H9 (cell line): ENCODE measurements at regions not wholly inside any gene's neighbourhood (a gene's known extent, or its start where the extent isn't known, plus 50 kb on each side); places are given as distances from the start of the nearest gene placed in this dataset.

Experiments
- DNase-seq: peaks from one replicate; pipeline ENCODE4 v3.0.0-alpha.2; 2017
- H2AFZ ChIP-seq: one replicate; pipeline ENCODE4 v1.6.1; 2013; ENCODE audit warnings: mild to moderate bottlenecking, low read length, control low read depth, moderate library complexity
- H2AK5ac ChIP-seq: 2 replicates; pipeline ENCODE4 v1.6.1; 2013; ENCODE audit warnings: low read length, control low read depth, mixed read lengths; ENCODE audit not compliant: insufficient read length
- H2BK120ac ChIP-seq: one replicate; pipeline ENCODE4 v1.6.1; 2013; ENCODE audit warnings: low read depth, mild to moderate bottlenecking, low read length, control low read depth, inconsistent platforms; ENCODE audit not compliant: poor library complexity, severe bottlenecking
- H2BK12ac ChIP-seq: 2 replicates; pipeline ENCODE4 v1.6.1; 2013; ENCODE audit warnings: low read length, control low read depth, mixed read lengths, low read depth; ENCODE audit not compliant: insufficient read length
- H2BK15ac ChIP-seq: 2 replicates; pipeline ENCODE4 v1.6.1; 2013; ENCODE audit warnings: low read depth, low read length, control low read depth
- H2BK20ac ChIP-seq: one replicate; pipeline ENCODE4 v1.6.1; 2013; ENCODE audit warnings: low read depth, mild to moderate bottlenecking, low read length, control low read depth, inconsistent platforms; ENCODE audit not compliant: poor library complexity, severe bottlenecking
- H2BK5ac ChIP-seq: 2 replicates; pipeline ENCODE4 v1.6.1; 2013; ENCODE audit warnings: low read length, control low read depth, mixed read lengths; ENCODE audit not compliant: insufficient read length
- H3K14ac ChIP-seq: 2 replicates; pipeline ENCODE4 v1.6.1; 2013; ENCODE audit warnings: low read length, control low read depth; ENCODE audit not compliant: insufficient read depth
- H3K18ac ChIP-seq: 2 replicates; pipeline ENCODE4 v1.6.1; 2013; ENCODE audit warnings: low read depth, mild to moderate bottlenecking, mixed read lengths, low read length, control low read depth; ENCODE audit not compliant: insufficient read length
- H3K23ac ChIP-seq: 2 replicates; pipeline ENCODE4 v1.6.1; 2013; ENCODE audit warnings: low read length, control low read depth, mixed read lengths, low read depth; ENCODE audit not compliant: insufficient read length
- H3K23me2 ChIP-seq: 2 replicates; pipeline ENCODE4 v1.6.1; 2013; ENCODE audit warnings: low read depth, mild to moderate bottlenecking, mixed read lengths, low read length, control low read depth; ENCODE audit not compliant: insufficient read length, poor library complexity, severe bottlenecking
- H3K27ac ChIP-seq: 2 replicates; pipeline ENCODE4 v1.5.1; 2013; ENCODE audit warnings: low read length, control low read depth, mixed read lengths, low read depth; ENCODE audit not compliant: insufficient read length
- H3K27me3 ChIP-seq: 2 replicates; pipeline ENCODE4 v1.6.1; 2013; ENCODE audit warnings: low read length, control low read depth, inconsistent platforms; ENCODE audit not compliant: insufficient read depth
- H3K4ac ChIP-seq: 2 replicates; pipeline ENCODE4 v1.6.1; 2013; ENCODE audit warnings: low read depth, mild to moderate bottlenecking, control low read depth, inconsistent platforms, low read length, moderate library complexity
- H3K4me1 ChIP-seq: 2 replicates; pipeline ENCODE4 v1.6.1; 2013; ENCODE audit warnings: low read length, control low read depth, inconsistent platforms; ENCODE audit not compliant: insufficient read depth
- H3K4me2 ChIP-seq: 2 replicates; pipeline ENCODE4 v1.6.1; 2013; ENCODE audit warnings: low read length, control low read depth, mixed read lengths; ENCODE audit not compliant: insufficient read length, insufficient read depth
- H3K56ac ChIP-seq: 2 replicates; pipeline ENCODE4 v1.6.1; 2013; ENCODE audit warnings: low read depth, mild to moderate bottlenecking, mixed read lengths, low read length, control low read depth; ENCODE audit not compliant: insufficient read length
- H3K79me1 ChIP-seq: 2 replicates; pipeline ENCODE4 v1.6.1; 2013; ENCODE audit warnings: low read depth, mild to moderate bottlenecking, moderate library complexity, low read length, control low read depth, inconsistent platforms; ENCODE audit not compliant: insufficient read depth, poor library complexity, severe bottlenecking
- H3K79me2 ChIP-seq: 2 replicates; pipeline ENCODE4 v1.6.1; 2013; ENCODE audit warnings: low read length, control low read depth, inconsistent platforms; ENCODE audit not compliant: insufficient read depth
- H3K9ac ChIP-seq: 2 replicates; pipeline ENCODE4 v1.6.1; 2013; ENCODE audit warnings: low read length, control low read depth, mixed read lengths; ENCODE audit not compliant: insufficient read length; ENCODE audit errors: extremely low read depth
- H3K9me3 ChIP-seq: one replicate; pipeline ENCODE4 v1.6.1; 2013; ENCODE audit warnings: low read depth, low read length, inconsistent platforms; ENCODE audit not compliant: control insufficient read depth
- H3T11ph ChIP-seq: one replicate; pipeline ENCODE4 v1.6.1; 2013; ENCODE audit warnings: mild to moderate bottlenecking, low read length, control low read depth, inconsistent platforms
- H4K20me1 ChIP-seq: one replicate; pipeline ENCODE4 v1.6.1; 2013; ENCODE audit not compliant: control insufficient read depth, insufficient read length, insufficient read depth
- H4K5ac ChIP-seq: 2 replicates; pipeline ENCODE4 v1.6.1; 2013; ENCODE audit warnings: low read depth, mild to moderate bottlenecking, mixed read lengths, low read length, control low read depth; ENCODE audit not compliant: insufficient read length
- H4K8ac ChIP-seq: replicated peaks from 2 replicates; pipeline ENCODE4 v1.6.1; 2013; ENCODE audit warnings: low read length, control low read depth, mixed read lengths, low read depth; ENCODE audit not compliant: insufficient read length
- H4K91ac ChIP-seq: 2 replicates; pipeline ENCODE4 v1.6.1; 2013; ENCODE audit warnings: low read depth, mild to moderate bottlenecking, moderate library complexity, mixed read lengths, low read length, control low read depth; ENCODE audit not compliant: insufficient read length
- H3K27ac Mint-ChIP-seq, 3 experiments: 2 replicates in 2 of 3; 3 replicates in 1 of 3; pipeline ENCODE4 v1.8.0; 2020 to 2021; ENCODE audit warnings: mixed read lengths in 3 of 3, mild to moderate bottlenecking in 1 of 3, moderate library complexity in 1 of 3
- H3K27me3 Mint-ChIP-seq: 2 replicates; pipeline ENCODE4 v1.8.0; 2021; ENCODE audit warnings: low read depth, mild to moderate bottlenecking, moderate library complexity, mixed read lengths
- H3K36me3 Mint-ChIP-seq, 3 experiments: 2 replicates in 2 of 3; 3 replicates in 1 of 3; pipeline ENCODE4 v1.8.0; 2020 to 2021; ENCODE audit warnings: low read depth in 3 of 3, mixed read lengths in 3 of 3; ENCODE audit not compliant: insufficient read depth in 1 of 3
- H3K4me1 Mint-ChIP-seq, 2 experiments: 2 replicates each; pipeline ENCODE4 v1.8.0; 2020; ENCODE audit warnings: mixed read lengths in 2 of 2
- H3K4me3 Mint-ChIP-seq, 2 experiments: 2 replicates in 1 of 2; 3 replicates in 1 of 2; pipeline ENCODE4 v1.8.0; 2020 to 2021; ENCODE audit warnings: mild to moderate bottlenecking in 2 of 2, mixed read lengths in 2 of 2, moderate library complexity in 1 of 2
- H3K9me3 Mint-ChIP-seq, 2 experiments: 2 replicates in 1 of 2; 3 replicates in 1 of 2; pipeline ENCODE4 v1.8.0; 2020; ENCODE audit warnings: mild to moderate bottlenecking in 2 of 2, mixed read lengths in 2 of 2, moderate library complexity in 1 of 2
- WGBS: extraction: QIAGEN DNeasy Blood & Tissue Kit; methylation state at CpG from one replicate; pipeline ENCODE4 v1.1.7; 2013; ENCODE audit warnings: missing lambda C conversion rate, low lambda C conversion rate, mixed read lengths; ENCODE audit not compliant: insufficient read length; ENCODE audit errors: extremely low coverage; 5-methylcytosine and 5-hydroxymethylcytosine counted together
- TF ChIP-seq, protein P1 (sequence below): fragments of 200-600 bp; sonication (generic); conservative IDR thresholded peaks from 3 replicates; pipeline ENCODE4 v1.8.0; 2021; ENCODE audit warnings: antibody characterized with exemption, mild to moderate bottlenecking

DNA sequence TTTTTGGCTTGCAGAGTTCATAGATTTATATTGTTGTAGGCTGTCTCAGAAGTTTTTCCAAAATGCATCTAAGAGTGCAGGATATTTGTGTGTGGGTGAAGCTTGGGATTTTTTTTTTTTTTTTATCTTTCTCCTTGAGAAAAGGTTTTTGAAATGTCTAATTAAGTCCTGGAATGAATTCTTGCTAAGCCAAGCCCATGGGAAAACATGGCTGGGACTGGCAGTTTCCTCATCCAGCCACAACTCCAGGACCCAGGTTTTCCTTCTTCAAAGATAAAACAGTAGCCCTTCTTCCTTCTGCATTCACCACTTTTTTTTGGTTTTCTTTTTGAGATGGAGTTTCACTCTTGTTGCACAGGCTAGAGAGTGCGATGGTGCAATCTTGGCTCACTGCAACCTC, 242.5 kb upstream of the JAG1 start:
- H2AK5ac ChIP-seq: no peak overlapping the region
- TF ChIP-seq, protein P1, sequence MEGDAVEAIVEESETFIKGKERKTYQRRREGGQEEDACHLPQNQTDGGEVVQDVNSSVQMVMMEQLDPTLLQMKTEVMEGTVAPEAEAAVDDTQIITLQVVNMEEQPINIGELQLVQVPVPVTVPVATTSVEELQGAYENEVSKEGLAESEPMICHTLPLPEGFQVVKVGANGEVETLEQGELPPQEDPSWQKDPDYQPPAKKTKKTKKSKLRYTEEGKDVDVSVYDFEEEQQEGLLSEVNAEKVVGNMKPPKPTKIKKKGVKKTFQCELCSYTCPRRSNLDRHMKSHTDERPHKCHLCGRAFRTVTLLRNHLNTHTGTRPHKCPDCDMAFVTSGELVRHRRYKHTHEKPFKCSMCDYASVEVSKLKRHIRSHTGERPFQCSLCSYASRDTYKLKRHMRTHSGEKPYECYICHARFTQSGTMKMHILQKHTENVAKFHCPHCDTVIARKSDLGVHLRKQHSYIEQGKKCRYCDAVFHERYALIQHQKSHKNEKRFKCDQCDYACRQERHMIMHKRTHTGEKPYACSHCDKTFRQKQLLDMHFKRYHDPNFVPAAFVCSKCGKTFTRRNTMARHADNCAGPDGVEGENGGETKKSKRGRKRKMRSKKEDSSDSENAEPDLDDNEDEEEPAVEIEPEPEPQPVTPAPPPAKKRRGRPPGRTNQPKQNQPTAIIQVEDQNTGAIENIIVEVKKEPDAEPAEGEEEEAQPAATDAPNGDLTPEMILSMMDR: no peak
- no CpG with 5 or more reads among the region's 1 CpG for WGBS

More for the DNA sequence above, 242.5 kb upstream of the JAG1 start:
- Histone ChIP-seq H3K9me3 (no peaks in the 10 kb centered on the region), H3K27me3 (no peaks in the 10 kb centered on the region), H2BK5ac (no peak overlapping the region), H3K23me2 (no peaks in the 10 kb centered on the region), H3K14ac (no peak overlapping the region), H3K18ac (no peak overlapping the region), H2BK15ac (no peak overlapping the region), H3K23ac (no peak overlapping the region), H4K20me1 (no peaks in the 10 kb centered on the region), H3K79me2 (no peaks in the 10 kb centered on the region), H2BK12ac (no peak overlapping the region), H4K91ac (no peak overlapping the region), H2AFZ (no peak overlapping the region), H3K4me2 (no peak overlapping the region), H4K5ac (no peak overlapping the region), H3K79me1 (no peaks in the 10 kb centered on the region), H4K8ac (no peak overlapping the region), H2BK120ac (no peak overlapping the region), H3K27ac (no peak overlapping the region), H3K4ac (no peak overlapping the region), H3K56ac (no peak overlapping the region), H3K9ac (no peak overlapping the region), H2BK20ac (no peak overlapping the region), H3K4me1 (no peaks in the 10 kb centered on the region), H3T11ph (no peak overlapping the region)
- Mint-ChIP-seq H3K4me3 (no peak overlapping the region), H3K4me1 (no peaks in the 10 kb centered on the region), H3K27ac (no peak overlapping the region), H3K27me3 (no peaks in the 10 kb centered on the region), H3K9me3 (peaks cover 4 to 5% of the 10 kb centered on the region in 2 experiments; a peak in 4 of 5 replicates), H3K36me3 (0 out of 7 replicates have a peak, but pooled peaks cover 0 to 7% (median 0%) of the 10 kb centered on the region in 3 experiments)
- DNase-seq: no peak
